NCI-H1105 (cell line): ENCODE measurements at regions not wholly inside any gene's neighbourhood (a gene's known extent, or its start where the extent isn't known, plus 50 kb on each side); places are given as distances from the start of the nearest gene placed in this dataset.

Experiments
- DNase-seq: peaks from one replicate; lab custom pipeline; 2025; lab: John Stamatoyannopoulos, UW

- DNase-seq = no peak
Observed at GRCh38 chr6:81238390-81238789, 514.1 kb downstream of the TENT5A start.

GRCh38 chr6:81237226-81237625 is 515.3 kb downstream of the TENT5A start:
- no peak for DNase-seq

- DNase-seq = no peak
Observed at GRCh38 chr6:81235512-81235911, 517.0 kb downstream of the TENT5A start.

- DNase-seq = no peak
Observed at GRCh38 chr6:81233990-81234389, 518.5 kb downstream of the TENT5A start.

- no peak for DNase-seq
Observed at GRCh38 chr6:81228912-81229555, 523.4 kb downstream of the TENT5A start.

- DNase-seq = no peak
Observed at GRCh38 chr6:81226957-81227356, 525.5 kb downstream of the TENT5A start.

GRCh38 chr6:81216668-81217067 is 535.8 kb downstream of the TENT5A start:
- DNase-seq = no peak

GRCh38 chr6:81215092-81215432 is 537.4 kb downstream of the TENT5A start:
- DNase-seq = no peak

- no peak for DNase-seq
Observed at GRCh38 chr6:81214414-81215091, 537.9 kb downstream of the TENT5A start.

- DNase-seq = no peak
Observed at GRCh38 chr6:81204731-81205130, 547.8 kb downstream of the TENT5A start.

GRCh38 chr6:81194374-81194773 is 558.1 kb downstream of the TENT5A start:
- DNase-seq = no peak

GRCh38 chr6:81172056-81172740 is 580.3 kb downstream of the TENT5A start:
- DNase-seq = no peak

- no peak for DNase-seq
Observed at GRCh38 chr6:81169166-81169565, 583.3 kb downstream of the TENT5A start.

- peak; percentile 3 for DNase-seq
Observed at GRCh38 chr6:81166770-81167169, 585.7 kb downstream of the TENT5A start.

- DNase-seq = no peak
Observed at GRCh38 chr6:81158956-81159355, 593.5 kb downstream of the TENT5A start.

- DNase-seq = no peak
Observed at GRCh38 chr6:81148751-81149150, 603.7 kb downstream of the TENT5A start.

- DNase-seq = no peak
Observed at GRCh38 chr6:81145506-81145905, 607.0 kb downstream of the TENT5A start.

GRCh38 chr6:81144346-81144745 is 608.1 kb downstream of the TENT5A start:
- no peak for DNase-seq

GRCh38 chr6:81138236-81138635 is 614.2 kb downstream of the TENT5A start:
- DNase-seq = peak; percentile 10

- no peak for DNase-seq
Observed at GRCh38 chr6:81130969-81131368, 621.5 kb downstream of the TENT5A start.

- no peak for DNase-seq
Observed at GRCh38 chr6:81130061-81130460, 622.4 kb downstream of the TENT5A start.

- no peak for DNase-seq
Observed at GRCh38 chr6:81128671-81129070, 623.8 kb downstream of the TENT5A start.

GRCh38 chr6:81126150-81126549 is 626.3 kb downstream of the TENT5A start:
- DNase-seq = no peak
